A673 (cell line): ENCODE measurements at regions not wholly inside any gene's neighbourhood (a gene's known extent, or its start where the extent isn't known, plus 50 kb on each side); places are given as distances from the start of the nearest gene placed in this dataset.

Experiments used
- BruUV-seq: library from RNA; stranded (reverse); fragments of 400-500 nt; replicated peaks from 2 replicates; lab custom pipeline; 2021; lab: Mats Ljungman, UMichigan
- CTCF ChIA-PET: fragments of 300-600 bp; sonication (Branson Sonifier 250); formaldehyde crosslinking; loops from one replicate; lab custom pipeline; 2022; ENCODE audit warnings: antibody characterized with exemption; lab: Charles Lee
- POLR2A ChIA-PET: fragments of 300-600 bp; sonication (Branson Sonifier 250); formaldehyde crosslinking; loops from one replicate; lab custom pipeline; 2022; ENCODE audit warnings: antibody characterized with exemption; ENCODE audit not compliant: low non-redundant PET; lab: Charles Lee
- DNase-seq: peaks from one replicate; pipeline ENCODE4 v3.0.0-alpha.2; 2015; ENCODE audit warnings: low spot score
- H3K27ac ChIP-seq: fragments of 200-600 bp; sonication (generic); 2 replicates; pipeline ENCODE4 v1.5.1; 2016; ENCODE audit warnings: mixed run types, low read depth, mild to moderate bottlenecking, mixed read lengths, antibody characterized with exemption, low read length; ENCODE audit not compliant: poor library complexity, severe bottlenecking
- H3K27me3 ChIP-seq: fragments of 200-600 bp; sonication (generic); replicated peaks from 2 replicates; pipeline ENCODE4 v1.6.1; 2017; ENCODE audit warnings: mixed run types, low read depth, mild to moderate bottlenecking, mixed read lengths, antibody characterized with exemption, low read length; ENCODE audit not compliant: insufficient read depth, poor library complexity
- H3K36me3 ChIP-seq: fragments of 200-600 bp; sonication (generic); 2 replicates; pipeline ENCODE4 v1.6.1; 2016; ENCODE audit warnings: mixed run types, mild to moderate bottlenecking, mixed read lengths, antibody characterized with exemption, low read length; ENCODE audit not compliant: insufficient read depth, poor library complexity, severe bottlenecking
- H3K4me1 ChIP-seq: fragments of 200-600 bp; sonication (generic); 2 replicates; pipeline ENCODE4 v1.6.1; 2017; ENCODE audit warnings: mixed run types, mild to moderate bottlenecking, mixed read lengths, antibody characterized with exemption, low read length; ENCODE audit not compliant: insufficient read depth, poor library complexity, severe bottlenecking
- H3K4me3 ChIP-seq: fragments of 200-600 bp; sonication (generic); 2 replicates; pipeline ENCODE4 v1.5.1; 2016; ENCODE audit warnings: low read depth, mixed run types, mild to moderate bottlenecking, mixed read lengths, low read length; ENCODE audit not compliant: poor library complexity, severe bottlenecking
- H3K9me3 ChIP-seq: fragments of 200-600 bp; sonication (generic); 2 replicates; pipeline ENCODE4 v1.6.1; 2016; ENCODE audit warnings: mixed run types, low read depth, mild to moderate bottlenecking, mixed read lengths, antibody characterized with exemption, low read length; ENCODE audit not compliant: poor library complexity, severe bottlenecking
- EZH2 ChIP-seq: fragments of 200-600 bp; sonication (generic); IDR thresholded peaks from 2 replicates; pipeline ENCODE4 v1.6.1; 2017; ENCODE audit warnings: borderline replicate concordance, low read depth, mild to moderate bottlenecking, mixed read lengths, antibody characterized with exemption, low read length; ENCODE audit not compliant: poor library complexity, severe bottlenecking
- intact Hi-C: fragments of 100-400 bp; cut with micrococcal nuclease; formaldehyde crosslinking; loops from one replicate; pipeline ENCODE4 v1.10.0; 2022; ENCODE audit not compliant: unreplicated experiment
- TF ChIP-seq, protein P1 (sequence below): fragments of 300-800, 200-600 bp; sonication (generic); conservative IDR thresholded peaks from 2 replicates; pipeline ENCODE4 v1.5.1; 2017; ENCODE audit warnings: low read depth, mild to moderate bottlenecking, antibody characterized with exemption, low read length, moderate library complexity, mixed read lengths

DNA sequence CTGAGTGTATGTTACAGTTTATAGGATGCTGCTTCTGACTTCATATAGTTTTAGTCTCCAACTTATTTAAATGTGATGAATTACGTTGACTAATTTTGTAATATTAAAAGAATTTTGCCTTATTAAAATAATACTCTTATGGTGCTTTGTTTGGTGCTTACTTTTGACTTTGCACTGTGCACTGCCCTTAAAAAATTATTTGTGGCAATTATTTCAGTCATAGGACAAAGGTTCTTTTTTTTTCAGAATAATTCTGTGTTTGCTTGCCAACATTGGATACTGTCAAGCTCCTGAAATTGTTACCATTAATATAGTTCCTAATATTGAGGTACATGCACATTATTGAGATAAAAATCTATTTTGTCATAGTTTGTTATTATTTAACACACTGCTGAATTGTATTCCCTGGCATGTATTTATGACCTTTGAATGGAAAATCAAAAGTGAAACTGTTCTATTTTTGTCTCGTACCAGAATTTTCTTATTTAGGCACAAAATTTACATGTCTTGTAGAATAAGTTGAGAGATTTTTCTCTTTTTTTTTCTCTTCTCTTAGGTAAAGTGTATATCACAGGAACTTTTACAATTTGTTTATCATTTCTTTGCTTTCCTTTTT lies 572.8 kb upstream of the KLHL29 start:
- Histone ChIP-seq H3K36me3 (no peaks in the 10 kb centered on the region), H3K4me3 (no peak overlapping the region), H3K27me3 (no peaks in the 10 kb centered on the region), H3K27ac (no peak overlapping the region), H3K4me1 (no peaks in the 10 kb centered on the region), H3K9me3 (no peaks in the 10 kb centered on the region)
- no peak for DNase-seq
- TF ChIP-seq EZH2, result no peak
- TF ChIP-seq, protein P1, sequence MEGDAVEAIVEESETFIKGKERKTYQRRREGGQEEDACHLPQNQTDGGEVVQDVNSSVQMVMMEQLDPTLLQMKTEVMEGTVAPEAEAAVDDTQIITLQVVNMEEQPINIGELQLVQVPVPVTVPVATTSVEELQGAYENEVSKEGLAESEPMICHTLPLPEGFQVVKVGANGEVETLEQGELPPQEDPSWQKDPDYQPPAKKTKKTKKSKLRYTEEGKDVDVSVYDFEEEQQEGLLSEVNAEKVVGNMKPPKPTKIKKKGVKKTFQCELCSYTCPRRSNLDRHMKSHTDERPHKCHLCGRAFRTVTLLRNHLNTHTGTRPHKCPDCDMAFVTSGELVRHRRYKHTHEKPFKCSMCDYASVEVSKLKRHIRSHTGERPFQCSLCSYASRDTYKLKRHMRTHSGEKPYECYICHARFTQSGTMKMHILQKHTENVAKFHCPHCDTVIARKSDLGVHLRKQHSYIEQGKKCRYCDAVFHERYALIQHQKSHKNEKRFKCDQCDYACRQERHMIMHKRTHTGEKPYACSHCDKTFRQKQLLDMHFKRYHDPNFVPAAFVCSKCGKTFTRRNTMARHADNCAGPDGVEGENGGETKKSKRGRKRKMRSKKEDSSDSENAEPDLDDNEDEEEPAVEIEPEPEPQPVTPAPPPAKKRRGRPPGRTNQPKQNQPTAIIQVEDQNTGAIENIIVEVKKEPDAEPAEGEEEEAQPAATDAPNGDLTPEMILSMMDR, result no peak
- no TSS peak for BruUV-seq
- POLR2A ChIA-PET, result no interaction called here
- CTCF ChIA-PET, result no interaction called here
- intact Hi-C loops, result no loop called here

DNA sequence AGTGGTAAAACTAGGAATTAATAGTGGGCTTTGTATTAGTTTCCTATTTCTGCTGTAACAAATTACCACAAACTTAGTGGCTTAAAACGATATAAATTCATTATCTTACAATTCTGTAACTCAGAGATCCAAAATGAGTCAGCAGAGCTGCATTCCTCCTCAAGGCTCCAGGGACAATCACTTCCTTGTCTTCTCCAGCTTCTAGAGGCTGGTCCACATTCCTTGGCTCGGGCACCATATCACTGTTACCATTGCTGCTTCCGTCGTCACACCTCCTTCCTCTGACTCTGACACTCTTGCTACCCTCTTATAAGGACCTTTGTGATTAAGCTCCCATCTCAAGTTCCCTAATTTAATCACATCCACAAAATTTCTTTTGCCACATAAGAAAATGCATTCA lies 567.8 kb upstream of the KLHL29 start:
- Histone ChIP-seq H3K27ac (no peak overlapping the region), H3K36me3 (no peaks in the 10 kb centered on the region), H3K4me1 (no peaks in the 10 kb centered on the region), H3K4me3 (no peak overlapping the region), H3K27me3 (peaks cover 4% of the 10 kb centered on the region), H3K9me3 (no peaks in the 10 kb centered on the region)
- peak; percentile 2 for DNase-seq
- no TSS peak for BruUV-seq
- intact Hi-C loops, result no loop called here
- CTCF ChIA-PET, result no interaction called here
- TF ChIP-seq, protein P1, result no peak
- TF ChIP-seq EZH2, result no peak
- POLR2A ChIA-PET, result no interaction called here

DNA sequence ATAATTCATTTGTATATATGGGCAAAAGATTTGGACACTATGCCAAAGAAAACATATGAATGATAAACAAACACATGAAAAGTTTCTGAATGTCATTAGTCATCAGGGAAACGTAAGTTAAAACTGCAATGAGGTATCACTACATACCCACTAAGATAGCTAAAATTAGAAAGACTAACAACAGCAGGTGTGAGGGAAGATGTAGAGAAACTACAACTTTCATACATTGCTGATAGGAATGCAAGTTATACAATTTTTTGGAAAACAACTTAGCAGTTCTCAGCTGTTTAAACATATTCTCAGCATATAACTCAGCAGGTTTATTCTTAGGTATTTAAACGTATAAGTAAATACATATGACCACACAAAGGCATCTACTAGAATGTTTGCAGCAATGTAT lies 563.5 kb upstream of the KLHL29 start:
- H3K4me3 ChIP-seq, result no peak overlapping the region
- no peak overlapping the region for H3K27ac ChIP-seq
- POLR2A ChIA-PET, result no interaction called here
- no peaks in the 10 kb centered on the region for H3K4me1 ChIP-seq
- H3K9me3 ChIP-seq, result no peaks in the 10 kb centered on the region
- peaks cover 4% of the 10 kb centered on the region for H3K27me3 ChIP-seq
- CTCF ChIA-PET, result no interaction called here
- TF ChIP-seq EZH2, result no peak
- TF ChIP-seq, protein P1, result no peak
- no peaks in the 10 kb centered on the region for H3K36me3 ChIP-seq
- DNase-seq, result no peak
- intact Hi-C loops, result no loop called here
- no TSS peak for BruUV-seq
